HL-60 (cell line): ENCODE measurements at regions not wholly inside any gene's neighbourhood (a gene's known extent, or its start where the extent isn't known, plus 50 kb on each side); places are given as distances from the start of the nearest gene placed in this dataset.

Experiments used
- GABPA ChIP-seq: IDR thresholded peaks from 2 replicates; pipeline ENCODE4 v1.6.1; 2012; ENCODE audit warnings: low read depth
- POLR2AphosphoS5 ChIP-seq: IDR thresholded peaks from 2 replicates; pipeline ENCODE4 v1.6.1; 2012; ENCODE audit warnings: low read depth
- TF ChIP-seq, protein P1 (sequence below): IDR thresholded peaks from one replicate; pipeline ENCODE4 v1.5.1; 2011; ENCODE audit warnings: low read length, control low read depth, inconsistent platforms; ENCODE audit not compliant: insufficient read depth

DNA sequence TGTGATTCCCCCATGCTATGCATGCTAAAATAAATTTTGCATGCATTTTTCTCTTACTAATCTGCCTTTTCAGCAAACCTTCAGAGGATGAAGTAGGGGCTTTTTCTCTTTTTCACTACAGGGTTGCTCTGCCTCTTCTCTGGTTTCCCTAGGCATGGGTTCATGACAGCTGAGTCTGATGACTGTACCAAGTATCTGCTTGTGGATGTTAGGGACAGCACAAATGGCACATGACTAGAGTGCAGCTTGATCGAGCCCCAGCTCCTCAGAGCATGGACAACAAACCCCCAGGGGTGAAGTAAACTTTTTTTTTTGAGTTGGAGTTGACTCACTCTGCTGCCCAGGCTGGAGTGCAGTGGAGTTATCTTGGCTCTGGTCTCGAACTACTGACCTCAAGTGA is 57.1 kb upstream of the GCM1 start:
- TF ChIP-seq GABPA (no peak), POLR2AphosphoS5 (no peak)
- TF ChIP-seq, protein P1, sequence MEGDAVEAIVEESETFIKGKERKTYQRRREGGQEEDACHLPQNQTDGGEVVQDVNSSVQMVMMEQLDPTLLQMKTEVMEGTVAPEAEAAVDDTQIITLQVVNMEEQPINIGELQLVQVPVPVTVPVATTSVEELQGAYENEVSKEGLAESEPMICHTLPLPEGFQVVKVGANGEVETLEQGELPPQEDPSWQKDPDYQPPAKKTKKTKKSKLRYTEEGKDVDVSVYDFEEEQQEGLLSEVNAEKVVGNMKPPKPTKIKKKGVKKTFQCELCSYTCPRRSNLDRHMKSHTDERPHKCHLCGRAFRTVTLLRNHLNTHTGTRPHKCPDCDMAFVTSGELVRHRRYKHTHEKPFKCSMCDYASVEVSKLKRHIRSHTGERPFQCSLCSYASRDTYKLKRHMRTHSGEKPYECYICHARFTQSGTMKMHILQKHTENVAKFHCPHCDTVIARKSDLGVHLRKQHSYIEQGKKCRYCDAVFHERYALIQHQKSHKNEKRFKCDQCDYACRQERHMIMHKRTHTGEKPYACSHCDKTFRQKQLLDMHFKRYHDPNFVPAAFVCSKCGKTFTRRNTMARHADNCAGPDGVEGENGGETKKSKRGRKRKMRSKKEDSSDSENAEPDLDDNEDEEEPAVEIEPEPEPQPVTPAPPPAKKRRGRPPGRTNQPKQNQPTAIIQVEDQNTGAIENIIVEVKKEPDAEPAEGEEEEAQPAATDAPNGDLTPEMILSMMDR, result no peak
